ENCODE measurements at regions not wholly inside any gene's neighbourhood (a gene's known extent, or its start where the extent isn't known, plus 50 kb on each side); places are given as distances from the start of the nearest gene placed in this dataset.

GRCh38 chr3:66803206-66803605 lies 194.9 kb upstream of the KBTBD8 start:
- no peak for DNase-seq (ENCODE audit: low read depth in 2 of 2)

- peak in 1 of 2 donors; percentile 24 for DNase-seq (ENCODE audit: low read depth in 2 of 2)
These were observed 194.1 kb upstream of the KBTBD8 start for GRCh38 chr3:66803721-66804695.

- DNase-seq (ENCODE audit: low read depth in 2 of 2): no peak
These were observed 189.1 kb upstream of the KBTBD8 start for GRCh38 chr3:66808891-66809594.

DNA sequence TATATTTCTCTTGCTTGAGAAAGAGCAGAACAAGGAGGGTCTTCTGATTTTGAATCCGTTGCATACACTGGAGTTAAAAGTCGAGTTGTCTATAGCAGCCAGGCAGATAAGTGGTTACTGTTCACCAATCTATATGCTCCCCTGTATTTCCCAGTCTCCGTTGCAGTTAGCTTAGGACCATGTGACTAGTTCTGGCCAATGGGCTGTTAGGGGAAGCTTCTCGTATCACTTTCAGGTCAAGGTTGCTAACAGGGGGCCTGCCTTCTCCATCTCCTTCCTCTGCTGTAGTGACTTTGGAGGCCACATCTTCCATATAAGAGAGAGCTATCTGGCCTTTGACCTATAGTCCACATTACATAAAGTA lies 188.5 kb upstream of the KBTBD8 start:
- no peak for DNase-seq (ENCODE audit: low read depth in 2 of 2)

DNA sequence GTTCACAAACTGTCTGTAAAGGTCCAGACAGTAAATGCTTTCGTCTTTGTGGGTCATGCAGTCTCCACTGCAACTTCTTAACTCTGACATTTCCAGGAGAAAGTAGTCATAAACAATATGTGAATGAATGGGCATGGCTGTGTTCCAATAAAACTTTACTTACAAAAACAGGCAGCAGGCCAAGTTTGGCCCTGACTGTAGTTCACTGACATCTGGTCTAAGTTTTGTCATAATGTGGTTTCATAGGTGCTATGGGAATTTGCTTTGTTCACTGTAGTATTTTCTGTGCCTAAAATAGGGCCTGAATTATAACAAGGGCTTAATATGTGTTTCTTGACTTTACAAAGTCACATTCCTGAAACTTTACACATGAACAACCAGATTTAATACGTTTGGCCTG lies 186.0 kb upstream of the KBTBD8 start:
- peak in 1 of 2 donors; percentile 29 for DNase-seq (ENCODE audit: low read depth in 2 of 2)

DNA sequence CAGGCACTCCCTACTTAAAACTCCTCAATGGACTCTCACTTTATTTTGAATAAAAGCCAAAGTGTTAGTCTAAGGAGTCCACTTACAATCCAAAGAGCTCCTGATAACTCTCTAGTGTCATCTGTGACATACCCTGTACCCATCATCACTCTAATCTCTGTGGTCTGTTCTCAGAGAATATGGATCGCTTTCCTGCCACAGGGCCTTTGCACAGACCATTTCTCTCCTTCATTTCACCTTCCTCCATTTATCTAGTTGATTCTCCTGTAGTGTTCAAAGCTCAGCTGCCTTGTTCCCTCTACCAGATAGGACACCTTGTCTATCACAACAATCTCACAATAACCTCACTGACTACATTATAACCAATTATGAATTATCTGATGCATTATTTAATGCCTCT lies 185.4 kb upstream of the KBTBD8 start:
- no peak for DNase-seq (ENCODE audit: low read depth in 2 of 2)

DNA sequence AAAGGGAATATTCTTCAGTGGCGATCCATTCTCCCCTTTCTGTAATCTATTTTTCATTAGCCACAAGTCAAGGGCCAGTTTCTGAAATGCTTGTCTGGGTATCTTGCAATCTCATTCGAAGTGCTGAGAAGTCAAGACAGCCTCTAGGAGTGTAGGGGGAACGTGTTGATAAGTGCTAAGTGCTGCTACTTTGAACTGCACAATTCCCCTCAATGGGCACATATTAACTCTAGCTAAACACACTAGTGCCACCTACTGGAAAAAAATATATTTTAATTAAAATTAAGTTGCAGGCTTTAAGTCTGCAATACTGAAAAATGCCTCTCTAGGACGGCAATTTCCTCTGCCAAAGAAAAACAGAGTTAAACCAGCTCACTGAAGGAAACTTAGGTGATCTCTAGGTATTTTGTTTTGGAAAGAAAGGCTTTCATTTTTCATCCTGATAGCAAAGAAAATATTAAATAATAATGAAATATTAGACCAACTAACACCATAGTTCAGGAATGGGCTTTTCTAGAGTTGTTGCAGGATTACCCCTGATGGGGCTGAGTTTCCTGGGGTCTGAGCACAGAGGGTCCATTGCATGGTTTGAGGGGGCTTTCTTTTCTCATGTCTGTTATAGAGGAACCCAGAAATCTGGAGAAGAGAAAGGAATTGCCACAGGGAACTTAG lies 181.9 kb upstream of the KBTBD8 start:
- DNase-seq (ENCODE audit: low read depth in 2 of 2): peak; percentile 41 to 68

- DNase-seq (ENCODE audit: low read depth in 2 of 2): no peak
These were observed 180.1 kb upstream of the KBTBD8 start for GRCh38 chr3:66817951-66818557.

GRCh38 chr3:66819993-66820501 lies 178.1 kb upstream of the KBTBD8 start:
- no peak for DNase-seq (ENCODE audit: low read depth in 2 of 2)

- DNase-seq (ENCODE audit: low read depth in 2 of 2): peak; percentile 54 to 65
These were observed 175.7 kb upstream of the KBTBD8 start for GRCh38 chr3:66822186-66823008.

GRCh38 chr3:66823009-66823397 lies 175.1 kb upstream of the KBTBD8 start:
- DNase-seq (ENCODE audit: low read depth in 2 of 2): no peak

DNA sequence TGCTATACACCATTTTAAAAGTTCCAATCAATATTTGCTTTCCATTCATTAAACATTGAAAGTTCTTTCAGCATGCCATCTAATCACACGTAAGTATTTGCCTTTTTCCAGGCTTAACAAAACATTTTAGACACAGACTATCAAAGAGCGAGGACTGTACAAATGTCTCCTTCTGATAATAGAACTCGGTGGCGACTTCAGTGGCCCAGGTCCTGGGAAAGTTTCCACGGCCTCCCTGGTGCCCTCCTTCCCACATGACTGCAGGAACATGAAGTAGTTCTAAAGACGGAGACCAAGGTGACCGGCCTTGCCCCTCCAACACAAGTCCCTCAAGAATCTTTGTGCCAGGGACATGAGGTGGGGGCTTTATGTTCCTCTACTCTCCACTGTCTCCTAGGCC lies 174.6 kb upstream of the KBTBD8 start:
- no peak for DNase-seq (ENCODE audit: low read depth in 2 of 2)

GRCh38 chr3:66825375-66825774 lies 172.7 kb upstream of the KBTBD8 start:
- DNase-seq (ENCODE audit: low read depth in 2 of 2): no peak

DNA sequence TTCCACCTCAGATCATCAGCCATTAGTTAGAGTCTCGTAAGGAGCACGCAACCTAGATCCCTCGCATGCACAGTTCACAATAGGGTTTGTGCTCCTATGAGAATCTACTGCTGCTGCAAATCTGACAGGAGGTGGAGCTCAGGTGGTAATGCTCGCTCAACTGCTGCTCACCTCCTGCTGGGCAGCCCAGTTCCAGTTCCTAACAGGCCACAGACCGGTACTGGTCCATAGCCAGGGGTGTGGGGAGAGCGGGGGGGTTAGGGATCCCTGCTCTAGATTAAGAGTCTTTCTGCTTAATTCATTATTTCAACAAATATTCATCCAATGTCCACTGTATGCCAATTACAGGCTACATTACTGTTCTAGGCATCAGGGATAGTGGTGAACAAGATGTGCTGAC lies 170.4 kb upstream of the KBTBD8 start:
- no peak for DNase-seq (ENCODE audit: low read depth in 2 of 2)

- DNase-seq (ENCODE audit: low read depth in 2 of 2): no peak
These were observed 169.8 kb upstream of the KBTBD8 start for GRCh38 chr3:66828303-66828702.

DNA sequence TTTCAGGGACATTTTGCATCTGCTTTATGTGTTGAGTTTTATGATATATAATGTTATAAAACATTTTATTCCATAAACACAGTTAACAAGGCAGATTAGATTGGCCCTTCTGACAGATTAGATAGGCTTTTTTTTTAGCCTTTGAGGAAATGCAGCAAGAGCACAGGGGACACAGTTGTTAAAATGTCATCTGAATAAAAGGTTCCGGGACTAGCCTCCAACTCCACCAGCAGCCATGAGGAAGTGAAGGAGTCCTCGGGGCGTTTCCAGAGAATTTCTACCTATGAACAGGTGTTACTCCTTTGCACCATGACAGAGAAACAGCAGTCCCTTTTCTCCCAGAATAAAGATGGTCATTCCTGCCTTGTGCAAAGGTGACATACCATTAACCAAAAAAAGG lies 167.8 kb upstream of the KBTBD8 start:
- DNase-seq (ENCODE audit: low read depth in 2 of 2): no peak

GRCh38 chr3:66831931-66832330 lies 166.2 kb upstream of the KBTBD8 start:
- no peak for DNase-seq (ENCODE audit: low read depth in 2 of 2)

- DNase-seq (ENCODE audit: low read depth in 2 of 2): no peak
These were observed 161.5 kb upstream of the KBTBD8 start for GRCh38 chr3:66836363-66837152.

DNA sequence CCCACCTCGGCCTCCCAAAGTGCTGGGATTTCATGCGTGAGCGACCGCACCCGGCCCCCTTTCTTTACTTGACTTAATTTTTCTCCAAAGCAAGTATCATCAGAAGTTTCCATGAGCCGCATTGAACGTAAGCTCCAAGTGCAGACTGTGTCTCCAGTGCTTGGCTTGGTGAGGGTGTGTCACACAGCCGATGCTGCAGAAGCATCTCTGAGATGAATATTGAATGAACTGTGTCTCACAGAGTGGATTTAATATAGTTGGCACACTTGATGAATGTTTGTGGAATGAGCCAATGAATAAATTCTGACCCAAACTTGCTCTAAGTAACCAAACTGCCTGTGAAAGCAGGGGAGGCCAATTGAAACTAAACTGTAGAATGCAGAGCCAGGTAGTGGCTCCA lies 159.4 kb upstream of the KBTBD8 start:
- no peak for DNase-seq (ENCODE audit: low read depth in 2 of 2)

- no peak for DNase-seq (ENCODE audit: low read depth in 2 of 2)
These were observed 158.6 kb upstream of the KBTBD8 start for GRCh38 chr3:66839508-66839907.

All from dermis microvascular lymphatic vessel endothelial cell (primary cell).